NCI-H1694 treated with DMSO at 0.1 percent for 48 hours (cell line): ENCODE measurements at regions not wholly inside any gene's neighbourhood (a gene's known extent, or its start where the extent isn't known, plus 50 kb on each side); places are given as distances from the start of the nearest gene placed in this dataset.
"Not testable (repeated sequence)": the region's sequence is repeated elsewhere in the genome, so short reads cannot be mapped to it uniquely, and the experiment has no call there.

Experiments
- DNase-seq: peaks from one replicate; lab custom pipeline; 2025; lab: John Stamatoyannopoulos, UW

GRCh38 chr4:12932203-12932788 lies 551.8 kb downstream of the RAB28 start:
- no peak for DNase-seq

- no peak for DNase-seq
Measured at GRCh38 chr4:12929784-12930183, 554.4 kb downstream of the RAB28 start.

DNA sequence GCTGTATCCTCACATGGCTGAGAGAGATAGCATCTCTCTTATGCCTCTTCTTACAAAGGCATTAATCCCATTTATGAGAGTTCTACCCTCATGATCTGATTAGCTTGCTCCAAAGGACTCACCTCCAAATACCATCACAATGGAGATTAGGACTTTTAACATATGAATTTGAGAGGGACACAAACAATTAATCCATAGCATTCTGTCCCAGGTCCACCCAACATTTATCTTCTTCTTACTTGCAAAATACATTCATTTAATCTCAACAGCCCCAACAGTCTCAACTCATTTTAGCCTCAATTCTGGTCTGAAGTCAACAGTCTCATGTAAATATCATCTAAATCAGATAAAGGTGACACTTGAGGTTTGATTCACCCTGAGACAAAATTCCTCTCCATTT lies 555.4 kb downstream of the RAB28 start:
- DNase-seq, result no peak

DNA sequence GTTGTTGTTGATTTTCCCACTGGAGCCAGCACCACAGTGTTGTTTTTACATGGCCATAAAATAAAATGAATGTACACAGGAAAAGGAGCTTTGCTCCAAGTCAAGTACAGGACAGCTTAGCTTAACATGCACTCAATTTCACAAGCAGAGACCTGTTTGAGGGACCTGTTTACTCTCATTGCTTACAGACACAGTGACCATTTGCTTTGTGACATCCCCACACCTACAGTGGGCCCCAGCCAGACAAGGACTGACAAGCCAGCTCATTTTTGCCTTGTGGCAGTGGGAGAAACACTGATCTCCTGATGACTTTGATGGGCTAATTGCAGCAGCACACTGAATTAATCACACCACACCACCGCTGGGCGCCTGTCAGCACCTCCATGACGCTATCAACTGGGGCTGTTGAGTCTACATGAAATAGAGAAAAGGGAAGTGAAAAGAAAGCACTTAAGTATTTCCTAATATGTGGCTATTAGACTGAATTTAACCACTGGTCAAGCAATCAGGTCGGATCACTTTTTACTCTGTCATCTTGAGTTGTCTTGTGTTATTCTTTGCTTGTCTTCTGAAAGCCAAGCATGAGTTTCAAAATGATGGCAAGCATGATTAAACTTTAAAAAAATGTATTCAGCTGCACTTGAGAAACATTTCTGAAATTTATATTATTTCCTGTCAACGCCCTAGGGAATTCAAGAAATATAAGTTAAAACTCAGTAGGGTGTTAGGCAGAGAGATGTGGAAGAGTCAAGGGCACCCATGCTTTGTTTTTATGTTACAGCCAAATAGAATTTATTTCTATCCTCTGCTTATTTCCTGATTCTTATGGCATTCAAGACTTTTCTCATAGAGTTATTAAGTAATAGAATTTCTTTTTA lies 557.7 kb downstream of the RAB28 start:
- no peak for DNase-seq

GRCh38 chr4:12924728-12925320 lies 559.3 kb downstream of the RAB28 start:
- no peak for DNase-seq

DNA sequence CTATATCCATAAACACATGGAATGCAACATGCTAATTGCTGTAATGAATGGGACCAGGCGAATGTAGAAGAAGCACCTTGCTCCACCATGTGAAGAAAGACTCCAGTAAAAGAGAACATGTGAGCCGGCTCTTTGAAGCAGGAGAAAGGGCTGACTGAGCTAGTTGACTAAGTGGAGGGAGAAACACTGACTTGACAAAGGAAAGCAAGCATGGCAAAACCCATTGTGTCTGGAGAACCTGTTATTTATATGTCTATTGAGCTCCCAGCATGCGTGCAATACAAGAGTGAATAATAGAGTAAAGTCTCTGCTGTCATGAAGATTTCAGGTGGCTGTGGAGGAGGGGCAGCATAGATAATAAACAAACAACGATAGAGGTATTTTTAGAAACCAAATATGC lies 559.9 kb downstream of the RAB28 start:
- DNase-seq, result no peak

DNA sequence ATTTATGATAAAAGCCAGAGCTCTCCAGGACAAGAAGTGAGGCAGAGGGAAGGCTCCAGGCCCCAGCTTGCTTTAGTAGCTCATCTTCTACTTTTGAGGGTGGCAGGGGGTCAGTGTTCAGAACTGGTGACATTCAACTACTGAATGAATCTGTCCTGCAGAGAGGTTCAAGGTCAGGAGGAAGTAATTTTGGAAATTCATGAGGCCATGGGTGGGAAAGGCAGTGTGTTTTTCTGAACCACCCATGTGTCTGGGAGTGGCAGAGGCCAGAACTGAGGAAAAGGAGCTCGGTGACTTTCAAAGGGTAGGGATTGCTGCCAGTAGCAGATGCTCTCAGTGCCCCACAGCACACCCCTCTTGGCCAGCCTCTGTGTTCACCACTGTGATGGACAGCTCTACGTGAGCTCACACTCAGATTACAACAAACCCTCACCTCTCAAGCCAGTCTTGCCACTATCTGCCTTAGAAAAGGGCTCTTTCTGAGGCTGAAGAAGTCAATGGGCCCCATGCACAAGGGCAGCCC lies 571.2 kb downstream of the RAB28 start:
- DNase-seq, result no peak

GRCh38 chr4:12911750-12912358 lies 572.3 kb downstream of the RAB28 start:
- DNase-seq, result no peak

GRCh38 chr4:12903640-12904039 lies 580.5 kb downstream of the RAB28 start:
- DNase-seq, result not testable (repeated sequence)

DNA sequence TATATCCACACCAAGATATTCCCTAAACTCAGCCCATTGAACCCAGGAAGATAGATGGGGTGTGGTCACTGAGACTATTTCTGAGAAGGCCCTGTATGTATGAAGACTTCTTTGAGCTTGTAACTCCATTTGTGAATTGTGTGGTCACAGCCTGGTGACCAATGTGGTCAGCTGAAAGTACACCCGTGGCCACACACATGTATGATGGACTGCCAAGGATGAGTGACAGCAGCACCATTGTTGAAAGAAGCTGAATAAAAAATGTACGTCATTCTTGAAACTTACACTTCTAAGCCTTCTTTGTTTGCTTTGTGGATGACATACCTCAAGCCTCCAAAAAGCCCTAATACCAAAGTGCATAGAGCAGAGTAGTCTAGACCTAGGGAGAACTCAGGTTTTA lies 581.4 kb downstream of the RAB28 start:
- DNase-seq, result no peak

DNA sequence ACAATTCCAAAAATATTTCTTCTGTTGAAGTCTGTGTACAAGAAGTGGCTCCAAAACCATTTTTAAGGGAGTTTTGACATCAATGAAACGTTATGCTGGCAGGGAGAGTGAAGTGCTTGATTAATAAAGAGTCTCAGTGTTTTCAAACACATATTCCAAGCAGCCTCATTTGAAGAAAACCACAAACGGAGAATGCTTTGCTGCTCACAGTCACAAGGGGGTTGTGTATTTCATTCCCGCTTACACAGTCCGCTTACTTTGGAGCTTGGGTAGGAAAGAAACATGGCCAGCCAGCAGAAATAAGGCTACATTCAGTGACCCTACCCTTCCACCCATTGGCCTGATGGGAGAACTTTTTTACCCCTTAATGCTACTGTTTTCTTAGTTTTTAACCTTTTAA lies 586.2 kb downstream of the RAB28 start:
- DNase-seq, result no peak

- no peak for DNase-seq
Measured at GRCh38 chr4:12894062-12894461, 590.1 kb downstream of the RAB28 start.

DNA sequence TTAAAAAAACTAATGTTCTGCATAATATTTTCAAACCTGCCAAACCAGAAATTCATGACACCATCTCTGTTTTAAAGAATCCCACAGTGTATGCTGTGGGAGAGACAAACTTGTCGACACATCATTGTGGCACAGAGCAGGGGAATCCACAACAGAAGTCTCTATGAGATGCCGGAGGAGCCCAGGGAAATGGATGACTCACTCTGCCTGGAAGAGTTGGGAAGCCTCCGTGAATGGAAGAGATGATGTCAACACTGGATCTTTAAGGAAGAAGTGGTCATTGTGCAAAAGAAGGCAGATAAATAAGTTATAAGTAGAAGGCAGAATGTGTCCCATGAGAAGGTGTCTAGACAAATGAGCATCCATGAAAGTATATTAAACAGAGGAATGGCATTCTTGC lies 595.1 kb downstream of the RAB28 start:
- no peak for DNase-seq

- DNase-seq, result no peak
Measured at GRCh38 chr4:12884846-12885796, 599.0 kb downstream of the RAB28 start.

DNA sequence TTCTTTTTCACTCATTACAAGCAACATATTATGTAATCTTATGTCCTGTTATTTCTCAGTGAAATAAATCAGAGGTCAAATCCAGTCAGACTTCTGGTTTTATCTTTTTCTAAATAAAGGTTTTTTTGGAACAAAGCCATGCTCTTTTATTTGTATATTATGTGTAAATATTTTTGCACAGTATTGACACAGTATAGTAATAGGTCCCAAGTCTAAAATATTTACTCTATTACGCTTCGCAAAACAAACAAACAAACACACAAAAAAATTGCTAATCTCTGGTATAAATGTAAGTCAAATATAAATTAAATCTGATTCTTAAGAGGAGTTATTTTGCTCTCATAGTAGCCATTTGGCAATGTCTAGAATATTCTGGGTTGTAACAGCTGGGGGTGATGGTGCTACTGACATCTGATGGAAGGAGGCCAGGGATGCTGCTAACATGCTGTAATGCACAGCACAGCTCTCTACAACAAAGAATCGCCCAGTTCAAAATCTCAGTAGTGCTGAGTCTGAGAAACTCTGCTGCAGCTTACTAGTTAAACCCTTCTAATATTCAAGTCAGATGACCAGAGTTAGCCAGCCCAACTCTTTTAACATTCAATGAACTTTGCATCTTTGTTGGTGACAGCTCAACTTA lies 602.1 kb downstream of the RAB28 start:
- no peak for DNase-seq

- DNase-seq, result no peak
Measured at GRCh38 chr4:12880844-12881243, 603.3 kb downstream of the RAB28 start.

DNA sequence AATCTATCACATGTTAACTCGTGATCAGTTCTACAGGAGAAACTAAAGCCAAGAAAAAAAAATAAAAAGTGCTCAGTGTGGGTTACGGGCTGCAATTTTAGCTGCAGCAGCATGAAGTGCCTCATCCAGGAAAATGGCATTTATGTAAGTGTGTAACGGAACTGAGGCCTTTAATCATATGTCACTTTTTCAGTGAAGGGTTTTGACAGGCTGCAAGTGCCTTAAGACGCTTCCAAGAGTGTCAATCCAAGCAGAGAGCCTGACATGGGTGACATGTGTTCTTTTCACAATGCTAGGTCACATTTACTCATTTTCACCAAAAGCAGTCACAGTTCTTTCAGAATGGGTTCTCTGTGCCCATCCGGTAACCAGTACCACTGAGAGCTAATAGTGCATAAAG lies 604.6 kb downstream of the RAB28 start:
- no peak for DNase-seq

GRCh38 chr4:12875640-12876243 lies 608.4 kb downstream of the RAB28 start:
- no peak for DNase-seq

DNA sequence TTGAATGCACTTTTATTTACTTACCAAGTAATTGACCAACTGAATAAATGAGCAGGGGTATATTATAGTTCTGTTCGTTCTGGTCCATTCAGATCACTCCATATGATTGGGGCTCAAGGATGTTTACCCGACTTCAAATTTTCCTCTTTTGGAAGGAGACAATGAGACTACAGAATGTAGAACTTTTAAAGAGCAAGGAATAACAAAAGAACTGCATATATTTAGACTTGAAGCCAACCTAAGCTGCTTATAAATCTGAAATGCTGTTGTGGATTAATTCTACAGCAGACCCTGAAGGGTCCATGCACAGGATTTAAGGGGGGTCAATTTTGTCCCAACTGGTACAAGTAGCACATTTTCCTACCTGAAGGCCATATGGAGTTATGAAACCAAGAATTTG lies 610.8 kb downstream of the RAB28 start:
- DNase-seq, result no peak

- no peak for DNase-seq
Measured at GRCh38 chr4:12861422-12861821, 622.7 kb downstream of the RAB28 start.
